LNCaP clone FGC (cell line): ENCODE measurements at regions not wholly inside any gene's neighbourhood (a gene's known extent, or its start where the extent isn't known, plus 50 kb on each side); places are given as distances from the start of the nearest gene placed in this dataset.

Experiments used
- DNase-seq: peaks from one replicate; pipeline ENCODE4 v3.0.0-alpha.2; 2011; ENCODE audit warnings: low read depth
- H3K4me3 ChIP-seq: 2 replicates; pipeline ENCODE4 v1.5.1; 2011; ENCODE audit warnings: mild to moderate bottlenecking, low read depth, low read length, control low read depth
- CTCF ChIP-seq: IDR thresholded peaks from 2 replicates; pipeline ENCODE4 v1.5.1; 2012; ENCODE audit warnings: mild to moderate bottlenecking; ENCODE audit not compliant: control insufficient read depth, insufficient read depth; ENCODE audit errors: extremely low read depth

- DNase-seq, result no peak
- no peak overlapping the region for H3K4me3 ChIP-seq
- no peak for TF ChIP-seq CTCF
Measured at GRCh38 chr11:19330416-19330815, 89.7 kb upstream of the E2F8 start.

- H3K4me3 ChIP-seq, result no peak overlapping the region
- TF ChIP-seq CTCF, result no peak
- DNase-seq, result no peak
Measured at GRCh38 chr11:19329970-19330369, 89.2 kb upstream of the E2F8 start.

- DNase-seq, result no peak
- TF ChIP-seq CTCF, result no peak
- H3K4me3 ChIP-seq, result no peak overlapping the region
Measured at GRCh38 chr11:19328586-19329311, 88.0 kb upstream of the E2F8 start.

GRCh38 chr11:19327280-19327679 lies 86.5 kb upstream of the E2F8 start:
- no peak for DNase-seq
- H3K4me3 ChIP-seq, result no peak overlapping the region
- no peak for TF ChIP-seq CTCF

GRCh38 chr11:19326499-19326898 lies 85.8 kb upstream of the E2F8 start:
- no peak overlapping the region for H3K4me3 ChIP-seq
- DNase-seq, result no peak
- TF ChIP-seq CTCF, result peak; percentile 29; the same call in 1 of the 2 replicates

GRCh38 chr11:19323502-19323901 lies 82.8 kb upstream of the E2F8 start:
- TF ChIP-seq CTCF, result no peak
- no peak for DNase-seq
- no peak overlapping the region for H3K4me3 ChIP-seq

- no peak for DNase-seq
- H3K4me3 ChIP-seq, result no peak overlapping the region
- TF ChIP-seq CTCF, result no peak
Measured at GRCh38 chr11:19321351-19321750, 80.6 kb upstream of the E2F8 start.
